22Rv1 (cell line): ENCODE measurements at regions not wholly inside any gene's neighbourhood (a gene's known extent, or its start where the extent isn't known, plus 50 kb on each side); places are given as distances from the start of the nearest gene placed in this dataset.

ENCODE experiments used
- H3K27ac ChIP-seq: fragments of 450-650 bp; 2 replicates; pipeline ENCODE4 v1.5.1; 2017
- ZFX ChIP-seq: fragments of 450-650 bp; IDR thresholded peaks from 2 replicates; pipeline ENCODE4 v1.6.1; 2017; ENCODE audit warnings: antibody characterized with exemption, borderline replicate concordance
- TF ChIP-seq, protein P1 (sequence below): fragments of 450-650 bp; IDR thresholded peaks from 2 replicates; pipeline ENCODE4 v1.5.1; 2017; ENCODE audit warnings: mild to moderate bottlenecking

DNA sequence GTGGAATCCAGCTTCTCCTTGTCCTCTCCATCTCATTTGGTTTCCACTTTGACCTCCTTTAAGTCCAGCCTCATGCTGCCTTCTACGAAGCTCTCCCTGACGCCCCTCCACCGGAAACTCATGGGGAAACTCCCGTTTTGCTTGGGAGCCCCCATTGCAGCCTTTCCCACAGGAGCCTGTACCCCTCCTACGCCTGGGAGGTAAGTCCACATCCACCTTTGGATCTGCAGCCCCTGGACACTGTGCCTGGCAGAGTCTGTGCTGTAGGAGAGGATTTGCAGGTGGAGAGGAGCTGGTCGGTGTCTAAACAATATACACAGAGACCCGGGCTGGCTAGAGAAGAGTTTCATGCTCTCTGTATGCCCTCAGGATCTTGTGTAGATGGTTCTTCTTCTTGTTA is 296.1 kb downstream of the GLRX3 start:
- H3K27ac ChIP-seq: no peak overlapping the region
- TF ChIP-seq, protein P1, sequence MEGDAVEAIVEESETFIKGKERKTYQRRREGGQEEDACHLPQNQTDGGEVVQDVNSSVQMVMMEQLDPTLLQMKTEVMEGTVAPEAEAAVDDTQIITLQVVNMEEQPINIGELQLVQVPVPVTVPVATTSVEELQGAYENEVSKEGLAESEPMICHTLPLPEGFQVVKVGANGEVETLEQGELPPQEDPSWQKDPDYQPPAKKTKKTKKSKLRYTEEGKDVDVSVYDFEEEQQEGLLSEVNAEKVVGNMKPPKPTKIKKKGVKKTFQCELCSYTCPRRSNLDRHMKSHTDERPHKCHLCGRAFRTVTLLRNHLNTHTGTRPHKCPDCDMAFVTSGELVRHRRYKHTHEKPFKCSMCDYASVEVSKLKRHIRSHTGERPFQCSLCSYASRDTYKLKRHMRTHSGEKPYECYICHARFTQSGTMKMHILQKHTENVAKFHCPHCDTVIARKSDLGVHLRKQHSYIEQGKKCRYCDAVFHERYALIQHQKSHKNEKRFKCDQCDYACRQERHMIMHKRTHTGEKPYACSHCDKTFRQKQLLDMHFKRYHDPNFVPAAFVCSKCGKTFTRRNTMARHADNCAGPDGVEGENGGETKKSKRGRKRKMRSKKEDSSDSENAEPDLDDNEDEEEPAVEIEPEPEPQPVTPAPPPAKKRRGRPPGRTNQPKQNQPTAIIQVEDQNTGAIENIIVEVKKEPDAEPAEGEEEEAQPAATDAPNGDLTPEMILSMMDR: no peak
- TF ChIP-seq ZFX: no peak

DNA sequence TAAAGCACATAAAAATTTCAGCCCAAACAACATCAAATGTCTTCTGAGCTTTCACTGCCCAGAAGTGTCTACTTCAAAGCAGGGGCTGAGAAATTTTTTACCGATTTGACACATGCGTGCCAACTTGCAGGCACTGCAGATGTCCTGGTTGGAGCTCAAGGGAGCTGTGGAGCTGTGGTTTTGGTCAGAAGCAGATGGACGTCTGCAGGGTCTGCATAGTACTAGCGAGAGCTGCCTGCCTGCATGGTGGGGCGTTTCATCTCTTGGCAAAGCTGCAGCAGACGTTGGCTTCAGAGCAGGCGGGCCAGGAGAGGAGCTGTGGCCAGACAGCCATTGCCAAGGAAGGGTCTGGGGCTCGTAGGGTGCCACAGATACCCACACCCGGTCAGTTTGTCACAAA is 296.7 kb downstream of the GLRX3 start:
- no peak overlapping the region for H3K27ac ChIP-seq
- TF ChIP-seq ZFX: no peak
- TF ChIP-seq, protein P1: no peak

DNA sequence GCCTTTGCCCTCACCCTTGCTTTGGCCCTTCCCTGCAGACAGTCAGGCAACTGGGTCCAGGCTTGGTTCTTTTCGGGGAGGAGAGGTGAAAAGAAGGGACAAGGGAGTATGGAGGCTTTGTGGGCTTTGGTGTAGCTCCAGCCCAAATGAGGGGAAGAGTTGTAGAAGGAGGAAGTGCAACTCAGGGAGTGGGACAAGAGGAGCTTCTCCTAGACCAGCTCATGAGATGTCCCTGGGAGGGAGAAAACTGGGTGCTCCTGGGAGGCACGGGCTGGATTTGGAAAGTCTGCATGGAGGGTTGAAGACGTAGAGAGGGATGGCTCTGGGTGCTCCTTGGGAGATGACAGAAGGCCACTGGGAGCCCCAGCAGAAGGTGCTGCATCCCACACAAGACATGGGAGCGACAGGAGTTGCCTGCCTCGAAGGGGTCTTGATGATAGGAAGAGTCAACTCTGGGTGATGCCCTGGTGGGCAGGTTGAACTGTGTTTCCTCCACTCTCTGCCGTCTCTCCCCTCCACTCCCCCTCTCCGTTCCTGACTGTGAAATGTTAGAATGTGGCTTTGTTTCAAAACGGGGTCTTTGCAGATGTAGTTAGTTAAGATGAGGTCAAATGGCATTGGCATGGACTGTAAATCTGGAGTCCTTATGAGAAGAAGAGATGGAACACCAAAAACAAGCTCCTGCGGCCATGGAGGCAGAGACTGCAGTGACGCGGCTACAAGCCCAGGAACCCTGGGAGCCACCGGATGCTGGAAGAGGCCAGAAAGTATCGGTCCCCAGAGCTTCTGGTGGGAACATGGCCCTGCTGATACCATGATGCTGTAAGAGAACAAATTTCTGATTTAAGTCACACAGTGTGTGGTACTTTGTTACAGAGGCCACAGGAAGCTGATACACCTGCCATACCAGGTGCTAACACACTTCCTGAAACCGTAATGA is 298.5 kb downstream of the GLRX3 start:
- no peak overlapping the region for H3K27ac ChIP-seq
- no peak for TF ChIP-seq ZFX
- TF ChIP-seq, protein P1: no peak

DNA sequence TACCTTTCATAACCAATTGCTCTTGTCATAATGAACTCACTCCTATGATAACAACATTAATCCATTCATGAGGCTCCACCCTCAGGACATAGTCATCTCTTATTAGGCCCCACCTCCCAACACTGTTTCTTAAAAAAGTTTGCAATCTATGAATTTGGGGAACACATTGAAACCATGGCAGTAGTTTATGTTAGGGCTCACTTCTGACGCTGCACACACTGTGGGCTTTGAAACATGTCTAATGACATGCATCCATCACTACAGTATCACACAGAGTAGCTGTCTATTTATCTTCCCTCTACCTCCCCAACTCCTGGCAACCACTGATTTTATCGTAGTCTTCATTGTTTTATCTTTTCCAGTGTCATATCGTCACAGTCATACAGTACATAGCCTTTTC is 299.8 kb downstream of the GLRX3 start:
- TF ChIP-seq ZFX: no peak
- TF ChIP-seq, protein P1: no peak

DNA sequence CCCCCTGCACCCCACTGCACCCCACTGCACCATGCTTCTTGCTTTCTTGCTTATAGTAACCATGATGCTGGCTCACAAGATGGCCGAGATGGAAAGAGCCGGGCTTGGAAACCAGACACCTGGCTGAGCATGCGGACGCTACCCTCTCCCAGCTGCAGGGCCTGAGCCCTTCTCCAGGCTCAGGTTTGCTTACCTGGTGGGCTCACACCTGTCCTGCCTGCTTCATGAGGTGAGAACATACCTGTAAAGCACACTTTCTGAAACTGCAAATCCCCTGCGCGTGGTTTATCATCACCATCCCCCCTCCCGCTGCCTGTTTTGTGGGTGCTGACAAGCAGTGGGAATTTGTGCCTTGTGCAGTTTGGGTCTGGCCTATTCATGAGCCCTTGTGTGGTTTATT is 302.7 kb downstream of the GLRX3 start:
- TF ChIP-seq ZFX: no peak
- TF ChIP-seq, protein P1: no peak
- H3K27ac ChIP-seq: no peak overlapping the region

More for the DNA sequence above, 299.8 kb downstream of the GLRX3 start:
- H3K27ac ChIP-seq: no peak overlapping the region

DNA sequence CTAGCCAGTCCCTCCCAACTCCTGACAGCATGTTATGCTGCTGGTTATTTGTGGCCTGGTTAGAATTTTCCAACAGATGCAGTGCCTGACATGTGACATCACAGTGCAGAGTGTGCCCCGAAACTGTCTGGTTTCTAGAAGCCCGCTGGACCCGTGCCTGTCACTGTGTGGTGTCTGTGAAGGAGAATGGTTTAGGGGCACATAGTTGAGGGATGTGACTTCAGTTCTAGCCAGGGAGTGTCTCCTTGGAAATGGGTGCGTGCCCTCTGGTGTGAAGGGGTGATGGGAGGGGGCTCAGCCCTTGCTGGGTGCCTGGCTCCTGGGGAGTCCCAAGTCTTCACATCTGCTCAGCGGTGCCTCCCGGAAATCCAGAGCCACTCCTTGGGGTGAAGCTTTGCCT is 303.6 kb downstream of the GLRX3 start:
- TF ChIP-seq, protein P1: no peak
- TF ChIP-seq ZFX: no peak

DNA sequence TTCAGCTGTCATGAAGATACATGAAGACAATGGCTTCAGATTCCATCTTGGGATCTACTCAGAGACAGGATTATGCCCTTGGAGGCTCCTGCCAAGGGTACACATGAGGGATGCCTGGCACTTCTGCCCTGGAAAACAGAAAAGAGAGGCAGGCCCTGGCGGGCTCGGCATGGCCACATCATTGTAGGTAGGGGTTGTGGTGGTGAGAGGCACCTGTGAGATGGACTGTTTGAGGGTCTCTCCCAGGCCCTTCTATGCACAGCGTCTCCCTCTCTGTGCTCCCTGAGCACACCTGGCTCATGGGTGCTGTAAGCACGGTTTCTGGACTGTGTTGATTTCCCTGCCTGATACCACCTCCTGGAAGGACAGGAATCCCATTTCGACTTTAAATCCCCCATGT is 304.3 kb downstream of the GLRX3 start:
- TF ChIP-seq, protein P1: no peak
- no peak for TF ChIP-seq ZFX
- no peak overlapping the region for H3K27ac ChIP-seq

More for the DNA sequence above, 303.6 kb downstream of the GLRX3 start:
- no peak overlapping the region for H3K27ac ChIP-seq
